ENCODE measurements at regions not wholly inside any gene's neighbourhood (a gene's known extent, or its start where the extent isn't known, plus 50 kb on each side); places are given as distances from the start of the nearest gene placed in this dataset.

DNA sequence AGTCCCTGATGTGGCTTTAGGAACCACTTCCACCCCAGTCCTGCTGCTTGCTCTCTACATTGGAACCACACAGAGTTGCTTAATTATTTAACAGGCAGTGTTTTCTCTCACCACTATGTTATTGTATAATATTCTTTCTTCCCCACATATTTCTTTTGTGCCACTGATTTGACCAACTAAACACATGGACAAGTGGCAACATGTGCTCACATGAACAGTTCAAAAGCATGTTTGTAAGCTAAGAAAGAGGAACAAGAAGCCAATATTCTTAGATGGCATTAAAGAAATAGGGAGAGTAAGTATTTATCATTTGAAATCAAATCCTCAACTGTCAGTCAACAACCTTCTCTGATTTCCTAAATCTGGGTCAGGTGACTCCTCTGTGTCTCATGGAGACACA is 409.6 kb downstream of the FBXO15 start:
- H3K36me3 ChIP-seq: no peaks in the 10 kb centered on the region
- TF ChIP-seq, protein P1, sequence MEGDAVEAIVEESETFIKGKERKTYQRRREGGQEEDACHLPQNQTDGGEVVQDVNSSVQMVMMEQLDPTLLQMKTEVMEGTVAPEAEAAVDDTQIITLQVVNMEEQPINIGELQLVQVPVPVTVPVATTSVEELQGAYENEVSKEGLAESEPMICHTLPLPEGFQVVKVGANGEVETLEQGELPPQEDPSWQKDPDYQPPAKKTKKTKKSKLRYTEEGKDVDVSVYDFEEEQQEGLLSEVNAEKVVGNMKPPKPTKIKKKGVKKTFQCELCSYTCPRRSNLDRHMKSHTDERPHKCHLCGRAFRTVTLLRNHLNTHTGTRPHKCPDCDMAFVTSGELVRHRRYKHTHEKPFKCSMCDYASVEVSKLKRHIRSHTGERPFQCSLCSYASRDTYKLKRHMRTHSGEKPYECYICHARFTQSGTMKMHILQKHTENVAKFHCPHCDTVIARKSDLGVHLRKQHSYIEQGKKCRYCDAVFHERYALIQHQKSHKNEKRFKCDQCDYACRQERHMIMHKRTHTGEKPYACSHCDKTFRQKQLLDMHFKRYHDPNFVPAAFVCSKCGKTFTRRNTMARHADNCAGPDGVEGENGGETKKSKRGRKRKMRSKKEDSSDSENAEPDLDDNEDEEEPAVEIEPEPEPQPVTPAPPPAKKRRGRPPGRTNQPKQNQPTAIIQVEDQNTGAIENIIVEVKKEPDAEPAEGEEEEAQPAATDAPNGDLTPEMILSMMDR (IDR thresholded peaks at IDR 0.05; ENCODE audit: borderline replicate concordance): no peak
- intact Hi-C loops (cut with micrococcal nuclease): no loop called here
- H3K4me1 ChIP-seq: no peaks in the 10 kb centered on the region
- DNase-seq: no peak
- no peak overlapping the region for H3K4me3 ChIP-seq
- H3K27me3 ChIP-seq (ENCODE audit: low read depth): peaks cover 4% of the 10 kb centered on the region
- H3K9me3 ChIP-seq (replicated peaks): no peaks in the 10 kb centered on the region
- no peak overlapping the region for H3K27ac ChIP-seq (replicated peaks)

DNA sequence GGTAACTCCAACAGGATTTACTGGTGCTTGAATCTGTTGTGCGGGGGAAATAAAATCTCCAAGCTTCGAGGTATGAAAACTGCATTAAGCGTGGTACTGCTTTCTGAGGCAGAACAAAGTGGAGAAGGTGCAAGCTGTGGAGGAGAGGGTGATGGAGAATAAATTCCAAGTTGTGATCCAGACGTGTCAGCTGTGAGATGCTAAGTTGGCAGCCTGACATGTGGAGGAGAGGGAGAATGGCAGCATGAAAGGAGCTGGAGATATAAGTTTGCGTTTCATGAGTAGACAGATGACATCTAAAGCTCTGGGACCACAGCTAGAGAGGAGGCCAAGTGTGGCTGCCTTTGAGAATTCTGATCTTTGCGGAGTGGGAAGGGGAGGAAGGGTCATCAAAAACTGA is 411.8 kb downstream of the FBXO15 start:
- H3K4me1 ChIP-seq: no peaks in the 10 kb centered on the region
- H3K4me3 ChIP-seq: no peak overlapping the region
- H3K27me3 ChIP-seq (ENCODE audit: low read depth): peaks cover 4% of the 10 kb centered on the region
- peaks cover 2% of the 10 kb centered on the region for H3K9me3 ChIP-seq (replicated peaks)
- intact Hi-C loops (cut with micrococcal nuclease): no loop called here
- no peak for DNase-seq
- H3K27ac ChIP-seq (replicated peaks): no peak overlapping the region
- TF ChIP-seq, protein P1 (IDR thresholded peaks at IDR 0.05; ENCODE audit: borderline replicate concordance): no peak
- no peaks in the 10 kb centered on the region for H3K36me3 ChIP-seq

DNA sequence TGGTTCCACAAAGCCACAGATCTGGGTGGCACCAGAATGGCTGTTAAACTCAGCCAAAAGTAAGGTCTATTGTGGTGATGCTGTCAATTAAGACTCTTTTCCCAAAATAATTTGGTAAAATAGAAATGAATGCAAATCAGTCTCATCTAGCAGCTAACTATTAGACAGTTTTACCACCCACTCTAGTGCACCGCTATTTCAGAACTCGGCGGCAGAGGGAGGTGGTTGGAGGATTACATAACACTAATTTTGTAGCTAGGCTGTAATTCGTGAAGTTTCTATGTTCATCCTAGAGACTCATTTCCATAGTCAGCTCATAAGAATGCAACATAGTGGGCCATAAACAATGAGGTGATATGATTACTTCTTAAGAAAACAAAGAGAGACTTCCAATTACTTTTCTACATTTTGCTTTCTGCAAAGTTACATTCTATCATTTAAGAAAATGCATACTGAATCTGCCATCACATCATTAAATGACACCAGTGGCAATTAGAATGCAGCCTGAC is 413.8 kb downstream of the FBXO15 start:
- peaks cover 4% of the 10 kb centered on the region for H3K27me3 ChIP-seq (ENCODE audit: low read depth)
- intact Hi-C loops (cut with micrococcal nuclease): no loop called here
- no peaks in the 10 kb centered on the region for H3K4me1 ChIP-seq
- no peak overlapping the region for H3K27ac ChIP-seq (replicated peaks)
- TF ChIP-seq, protein P1 (IDR thresholded peaks at IDR 0.05; ENCODE audit: borderline replicate concordance): no peak
- H3K9me3 ChIP-seq (replicated peaks): peaks cover 12% of the 10 kb centered on the region
- DNase-seq: no peak
- no peak overlapping the region for H3K4me3 ChIP-seq
- H3K36me3 ChIP-seq: no peaks in the 10 kb centered on the region

DNA sequence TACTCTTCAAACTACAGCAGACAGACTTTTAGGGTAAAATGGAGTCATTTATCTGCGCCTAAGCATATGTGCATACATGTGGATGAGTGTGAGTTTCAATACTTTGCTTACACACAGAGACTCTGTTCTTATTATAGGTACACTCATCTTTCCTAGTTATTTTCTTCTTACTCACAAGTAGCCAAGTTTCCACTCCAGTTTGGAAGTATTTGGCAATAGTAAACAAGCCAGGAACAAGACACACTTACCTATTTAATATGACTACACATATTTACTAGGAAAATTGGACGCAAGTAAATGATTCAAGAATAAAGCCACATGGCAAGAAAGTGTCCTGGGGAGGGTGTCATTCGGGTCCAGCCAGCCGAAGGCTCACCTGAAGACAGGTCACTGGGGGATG is 414.3 kb downstream of the FBXO15 start:
- Histone ChIP-seq H3K9me3 (replicated peaks) (peaks cover 12% of the 10 kb centered on the region), H3K27me3 (ENCODE audit: low read depth) (peaks cover 4% of the 10 kb centered on the region), H3K27ac (replicated peaks) (no peak overlapping the region), H3K36me3 (no peaks in the 10 kb centered on the region), H3K4me3 (no peak overlapping the region), H3K4me1 (no peaks in the 10 kb centered on the region)
- DNase-seq: no peak
- TF ChIP-seq, protein P1 (IDR thresholded peaks at IDR 0.05; ENCODE audit: borderline replicate concordance): no peak
- intact Hi-C loops (cut with micrococcal nuclease): no loop called here

DNA sequence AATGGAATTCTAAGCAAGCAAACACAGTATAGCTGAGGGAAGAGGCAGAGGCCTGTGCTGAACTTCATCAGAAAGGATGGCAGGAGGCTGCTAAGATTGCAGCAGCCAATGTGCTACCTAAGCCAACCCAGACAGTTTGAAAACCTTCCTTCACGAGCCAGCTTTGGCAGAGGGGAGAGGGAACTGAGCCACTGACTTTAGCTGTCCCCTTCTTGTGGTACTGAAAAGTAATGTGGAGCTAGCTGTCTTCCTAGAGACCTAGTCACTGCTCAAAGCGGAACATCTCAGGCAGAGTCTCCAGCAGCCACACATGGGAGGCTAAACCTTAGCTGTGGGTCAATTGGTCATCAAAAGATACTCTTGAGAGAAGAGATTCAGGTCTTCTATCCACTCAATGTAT is 419.0 kb downstream of the FBXO15 start:
- Histone ChIP-seq H3K27ac (replicated peaks) (no peak overlapping the region), H3K27me3 (ENCODE audit: low read depth) (no peaks in the 10 kb centered on the region), H3K4me3 (no peak overlapping the region), H3K9me3 (replicated peaks) (peaks cover 12% of the 10 kb centered on the region), H3K4me1 (no peaks in the 10 kb centered on the region), H3K36me3 (no peaks in the 10 kb centered on the region)
- no peak for DNase-seq
- TF ChIP-seq, protein P1 (IDR thresholded peaks at IDR 0.05; ENCODE audit: borderline replicate concordance): no peak
- intact Hi-C loops (cut with micrococcal nuclease): no loop called here

DNA sequence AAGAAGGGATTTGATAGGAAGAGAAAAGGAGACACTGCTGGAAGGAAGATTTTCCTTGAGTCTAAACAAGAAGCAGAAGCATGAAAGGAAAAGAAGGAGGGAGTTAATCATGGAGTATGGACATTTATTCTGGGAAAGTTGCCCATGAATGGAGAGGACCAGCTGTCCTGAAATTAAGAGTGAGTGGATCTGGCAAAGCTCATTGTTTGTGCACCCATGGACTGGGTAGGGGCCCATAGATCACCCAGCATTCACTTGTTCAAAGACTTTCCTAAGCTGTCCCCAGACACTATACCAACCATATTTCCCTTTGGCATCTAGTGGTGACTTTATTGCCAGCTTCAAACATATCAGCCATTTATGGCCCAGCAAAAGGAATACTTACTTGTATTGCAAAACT is 422.7 kb downstream of the FBXO15 start:
- TF ChIP-seq, protein P1 (IDR thresholded peaks at IDR 0.05; ENCODE audit: borderline replicate concordance): no peak
- no peaks in the 10 kb centered on the region for H3K4me1 ChIP-seq
- DNase-seq: no peak
- no peaks in the 10 kb centered on the region for H3K36me3 ChIP-seq
- no peak overlapping the region for H3K27ac ChIP-seq (replicated peaks)
- intact Hi-C loops (cut with micrococcal nuclease): no loop called here
- H3K9me3 ChIP-seq (replicated peaks): peaks cover 2% of the 10 kb centered on the region
- H3K4me3 ChIP-seq: no peak overlapping the region
- no peaks in the 10 kb centered on the region for H3K27me3 ChIP-seq (ENCODE audit: low read depth)

All from left ventricle myocardium inferior (tissue), 1 donor.